ENCODE measurements at regions not wholly inside any gene's neighbourhood (a gene's known extent, or its start where the extent isn't known, plus 50 kb on each side); places are given as distances from the start of the nearest gene placed in this dataset.
"Not testable (repeated sequence)": the region's sequence is repeated elsewhere in the genome, so short reads cannot be mapped to it uniquely, and the experiment has no call there.

DNA sequence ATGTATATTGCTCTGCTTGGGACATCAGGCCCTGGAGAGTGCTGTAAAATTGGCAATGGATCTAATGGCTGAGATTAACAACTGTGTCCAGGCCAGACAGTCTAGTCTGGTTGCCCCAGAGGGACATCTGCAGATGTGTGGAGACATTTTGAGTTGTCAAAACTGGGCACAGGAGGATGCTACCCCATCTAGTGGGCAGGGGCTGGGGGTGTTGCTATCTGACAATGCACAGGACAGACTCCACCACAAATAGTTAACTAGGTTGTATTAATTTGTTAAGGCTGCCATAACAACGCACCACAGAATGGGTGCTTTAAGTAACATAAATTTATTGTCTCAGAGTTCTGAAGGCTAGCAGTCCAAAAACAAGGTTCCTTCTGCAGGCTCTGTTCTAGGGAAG lies 302.5 kb upstream of the AMIGO2 start:
- no peak for DNase-seq (ENCODE audit: low read depth in 4 of 4, low spot score in 3 of 4)

- no peak for DNase-seq (ENCODE audit: low read depth in 4 of 4, low spot score in 3 of 4)
These were observed 299.1 kb upstream of the AMIGO2 start for GRCh38 chr12:47378907-47379306.

- DNase-seq (ENCODE audit: low read depth in 4 of 4, low spot score in 3 of 4) = no peak
These were observed 298.4 kb upstream of the AMIGO2 start for GRCh38 chr12:47378222-47378582.

DNA sequence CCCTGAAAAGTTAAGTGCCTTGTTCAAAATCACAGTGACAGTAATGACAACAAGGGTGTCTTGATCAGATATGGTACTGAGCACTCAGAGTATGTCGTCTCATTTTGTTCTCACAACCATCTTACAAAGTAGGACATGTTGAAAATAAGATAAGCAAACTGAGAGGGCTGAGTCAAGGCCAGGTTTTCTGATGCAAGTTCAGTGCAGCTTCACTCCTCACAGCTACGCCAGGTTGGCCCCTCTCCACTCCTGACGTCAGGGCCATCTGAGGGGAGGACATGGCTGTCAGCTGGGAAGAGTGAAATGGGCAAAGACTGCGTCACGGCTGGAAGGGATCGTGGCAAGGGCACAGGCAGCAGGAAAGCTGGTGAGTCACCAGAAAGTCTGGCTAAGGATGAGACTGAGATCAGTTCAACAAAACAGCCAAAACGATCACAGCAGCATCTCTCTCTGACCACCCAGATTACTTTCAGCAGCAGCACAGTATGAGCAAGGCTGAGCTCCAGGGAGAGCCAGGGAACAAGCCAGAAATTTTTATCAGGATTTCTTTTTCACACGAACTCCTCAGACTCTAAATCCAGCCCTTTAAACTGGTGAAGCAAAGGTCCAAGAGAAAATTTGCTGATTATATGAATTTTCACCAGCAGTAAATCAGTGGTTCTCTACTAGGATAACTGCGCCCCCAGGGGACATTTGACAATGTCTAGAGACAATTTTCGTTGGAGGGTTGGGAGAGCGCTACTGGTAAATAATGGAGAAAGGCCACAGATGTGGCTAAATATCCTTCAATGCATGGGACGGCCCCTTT lies 297.9 kb upstream of the AMIGO2 start:
- no peak for DNase-seq (ENCODE audit: low read depth in 4 of 4, low spot score in 3 of 4)

- DNase-seq (ENCODE audit: low read depth in 4 of 4, low spot score in 3 of 4) = no peak
These were observed 297.2 kb upstream of the AMIGO2 start for GRCh38 chr12:47376927-47377326.

GRCh38 chr12:47373554-47374150 lies 293.9 kb upstream of the AMIGO2 start:
- no peak for DNase-seq (ENCODE audit: low read depth in 4 of 4, low spot score in 3 of 4)

DNA sequence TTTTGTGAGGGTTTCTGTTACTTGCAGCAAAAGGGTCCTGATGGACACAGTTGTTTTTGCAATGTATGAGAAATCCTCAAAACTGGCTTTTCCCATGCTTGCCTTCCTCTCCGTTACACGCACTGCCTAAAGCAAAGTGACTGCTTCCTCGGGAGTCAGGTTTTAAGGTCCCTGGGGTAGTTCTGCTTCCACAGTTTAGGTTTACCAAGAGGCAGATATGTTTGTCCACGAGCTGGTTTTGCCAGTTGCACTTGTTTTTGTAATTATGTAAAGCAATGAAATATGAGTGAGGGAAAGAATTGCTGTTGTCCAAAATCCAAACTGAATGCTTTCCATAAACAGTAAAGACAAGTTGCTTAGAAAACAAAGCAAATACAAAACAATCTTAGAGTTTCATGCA lies 290.7 kb upstream of the AMIGO2 start:
- DNase-seq (ENCODE audit: low read depth in 4 of 4, low spot score in 3 of 4) = no peak

- no peak for DNase-seq (ENCODE audit: low read depth in 4 of 4, low spot score in 3 of 4)
These were observed 289.3 kb upstream of the AMIGO2 start for GRCh38 chr12:47369085-47369484.

DNA sequence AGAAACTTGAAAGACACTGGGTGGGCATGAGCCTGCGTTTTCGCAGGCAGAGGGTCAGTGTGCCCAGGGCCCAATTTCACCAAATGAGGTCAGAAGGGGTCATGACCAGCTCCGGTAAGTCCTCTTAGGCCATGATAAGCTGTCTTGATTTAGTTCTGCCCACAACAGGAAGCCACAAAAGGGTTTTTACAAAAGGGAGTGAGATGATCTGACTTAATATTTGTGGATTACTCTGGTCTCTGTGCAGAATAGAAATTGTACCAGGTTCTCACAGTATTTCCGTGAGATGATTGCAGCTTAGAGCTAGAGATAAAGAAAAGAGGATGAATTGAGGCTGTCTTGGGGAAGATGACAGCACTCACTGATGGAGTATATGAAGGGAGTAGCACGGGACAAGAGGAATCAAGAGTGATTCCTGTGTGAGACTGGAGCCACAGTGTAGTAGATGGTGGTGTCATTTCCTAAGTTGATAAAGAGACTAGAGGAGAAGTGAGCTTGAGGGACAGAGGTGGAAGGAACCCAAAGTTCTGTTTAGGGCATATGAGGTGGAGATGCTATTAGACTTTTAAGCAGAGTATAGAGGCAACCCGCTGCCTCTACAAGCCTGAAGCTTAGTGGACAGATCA lies 288.3 kb upstream of the AMIGO2 start:
- no peak for DNase-seq (ENCODE audit: low read depth in 4 of 4, low spot score in 3 of 4)

GRCh38 chr12:47366579-47366978 lies 286.8 kb upstream of the AMIGO2 start:
- no peak for DNase-seq (ENCODE audit: low read depth in 4 of 4, low spot score in 3 of 4)

GRCh38 chr12:47366157-47366556 lies 286.4 kb upstream of the AMIGO2 start:
- no peak for DNase-seq (ENCODE audit: low read depth in 4 of 4, low spot score in 3 of 4)

DNA sequence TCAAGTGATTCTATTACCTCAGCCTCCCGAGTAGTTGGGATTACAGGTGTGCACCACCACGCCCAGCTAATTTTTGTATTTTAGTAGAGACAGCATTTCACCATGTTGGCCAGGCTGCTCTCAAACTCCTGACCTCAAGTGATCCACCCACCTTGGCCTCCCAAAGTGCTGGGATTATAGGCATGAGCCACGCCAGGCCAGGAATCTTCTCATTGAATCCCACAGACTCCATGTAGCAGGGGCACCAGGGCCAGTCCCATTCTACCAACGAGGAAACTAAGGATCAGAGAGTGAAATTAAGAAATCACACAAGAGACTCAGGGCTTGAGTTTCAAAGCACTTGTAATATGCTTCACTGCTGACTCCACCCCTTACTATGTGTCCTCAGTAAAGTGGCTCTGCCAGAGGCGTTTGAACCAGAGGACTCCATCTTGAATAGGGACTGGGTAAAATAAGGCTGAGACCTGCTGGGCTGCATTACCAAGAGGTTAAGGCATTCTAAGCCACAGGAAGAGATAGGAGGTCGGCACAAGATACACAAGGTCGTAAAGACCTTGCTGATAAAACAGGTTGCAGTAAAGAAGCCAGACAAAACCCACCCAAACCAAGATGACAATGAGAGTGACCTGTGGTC lies 285.8 kb upstream of the AMIGO2 start:
- DNase-seq (ENCODE audit: low read depth in 4 of 4, low spot score in 3 of 4) = not testable (repeated sequence)

- DNase-seq (ENCODE audit: low read depth in 4 of 4, low spot score in 3 of 4) = no peak
These were observed 284.5 kb upstream of the AMIGO2 start for GRCh38 chr12:47364261-47364660.

- no peak for DNase-seq (ENCODE audit: low read depth in 4 of 4, low spot score in 3 of 4)
These were observed 282.5 kb upstream of the AMIGO2 start for GRCh38 chr12:47362126-47362705.

DNA sequence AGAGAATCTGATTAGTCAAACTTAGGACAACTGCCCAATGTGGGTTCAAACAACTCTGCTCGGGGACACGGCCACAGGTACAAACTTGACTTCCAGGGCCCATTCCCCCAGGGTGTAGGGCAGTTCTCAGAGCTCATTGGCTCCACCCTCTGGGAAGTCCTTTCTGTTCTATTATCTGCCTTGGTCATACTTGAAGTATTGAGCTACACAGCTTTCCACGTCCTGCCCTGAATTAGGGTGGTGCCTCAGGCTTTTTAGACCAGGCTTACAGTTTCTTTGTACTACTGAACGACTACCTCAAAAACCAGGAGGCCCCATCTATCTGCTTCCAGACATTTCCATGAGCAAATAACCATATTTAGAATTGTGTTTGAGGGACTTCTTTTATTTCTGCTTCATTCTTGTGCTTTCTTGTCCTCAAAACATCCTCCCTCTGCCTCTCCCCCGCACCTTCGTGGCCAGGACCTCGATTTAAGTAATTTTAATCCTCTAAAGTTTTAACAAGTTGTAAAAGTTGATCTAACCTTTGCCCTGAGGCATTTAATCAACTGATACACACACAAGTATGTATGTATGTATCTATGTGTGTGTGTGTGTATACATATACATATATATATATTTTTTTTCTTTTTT lies 281.7 kb upstream of the AMIGO2 start:
- DNase-seq (ENCODE audit: low read depth in 4 of 4, low spot score in 3 of 4) = no peak

GRCh38 chr12:47360771-47361388 lies 281.1 kb upstream of the AMIGO2 start:
- no peak for DNase-seq (ENCODE audit: low read depth in 4 of 4, low spot score in 3 of 4)

DNA sequence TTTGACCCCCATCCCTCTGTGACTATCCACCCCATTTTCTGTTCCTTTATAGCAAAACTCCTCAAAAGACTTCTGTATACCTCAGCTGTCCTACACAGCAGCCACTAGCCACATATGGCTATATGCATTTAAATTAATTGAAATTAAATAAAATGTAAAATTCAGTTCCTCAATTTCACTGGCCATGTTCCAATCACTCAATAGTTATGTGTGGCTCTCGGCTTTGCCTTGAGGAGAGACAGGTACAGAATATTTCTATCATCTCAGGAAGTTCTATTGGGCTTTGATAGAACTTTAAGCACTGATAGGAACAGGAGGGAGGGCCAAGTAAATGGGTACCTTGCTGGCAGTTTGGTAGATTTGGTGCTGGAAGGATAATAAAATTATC lies 280.3 kb upstream of the AMIGO2 start:
- no peak for DNase-seq (ENCODE audit: low read depth in 4 of 4, low spot score in 3 of 4)

DNA sequence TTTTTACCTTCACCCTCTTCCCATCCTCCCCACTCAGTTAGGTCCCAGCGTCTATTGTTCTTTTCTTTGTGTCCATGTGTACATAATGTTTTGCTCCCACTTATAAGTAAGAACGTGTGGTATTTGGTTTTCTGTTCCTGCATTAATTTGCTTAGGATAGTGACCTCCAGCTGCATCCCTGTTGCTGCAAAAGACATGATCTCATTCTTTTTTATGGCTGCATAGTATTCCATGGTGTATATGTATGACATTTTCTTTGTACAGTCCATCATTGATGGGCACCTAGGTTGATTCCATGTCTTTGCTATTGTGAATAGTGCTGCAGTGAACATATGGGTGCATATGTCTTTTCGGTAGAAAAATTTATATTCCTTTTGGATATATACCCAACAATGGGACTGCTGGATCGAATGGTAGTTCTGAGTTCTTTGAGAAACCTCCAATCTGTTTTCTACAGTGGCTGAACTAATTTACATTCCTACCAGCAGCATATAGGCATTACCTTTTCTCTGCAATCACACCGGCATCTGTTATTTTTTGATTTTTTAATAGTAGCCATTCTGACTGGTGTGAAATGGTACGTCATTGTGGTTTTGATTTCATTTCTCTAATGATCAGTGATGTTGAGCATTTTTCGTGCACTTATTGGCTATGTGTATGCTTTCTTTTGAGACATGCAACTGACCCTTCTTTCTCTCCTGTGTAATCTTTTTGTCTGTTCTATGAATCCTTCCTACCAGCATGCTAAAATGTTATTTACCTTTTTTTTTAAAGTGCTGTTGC lies 279.7 kb upstream of the AMIGO2 start:
- no peak for DNase-seq (ENCODE audit: low read depth in 4 of 4, low spot score in 3 of 4)

DNA sequence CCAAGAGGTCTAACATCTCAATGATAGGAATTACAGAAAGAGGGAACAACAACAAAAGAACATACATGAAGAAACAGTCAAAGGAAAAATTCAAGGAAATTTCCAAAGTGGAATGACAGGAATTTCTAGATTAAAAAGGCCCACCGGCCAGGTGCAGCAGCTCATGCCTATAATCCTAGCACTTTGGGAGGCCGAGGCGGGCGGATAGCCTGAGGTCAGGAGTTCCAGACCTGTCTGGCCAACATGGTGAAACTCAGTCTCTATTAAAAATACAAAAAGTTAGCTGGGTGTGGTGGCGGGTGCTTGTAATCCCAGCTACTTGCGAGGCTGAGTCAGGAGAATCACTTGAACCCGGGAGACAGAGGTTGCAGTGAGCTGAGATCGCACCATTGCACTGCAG lies 277.2 kb upstream of the AMIGO2 start:
- DNase-seq (ENCODE audit: low read depth in 4 of 4, low spot score in 3 of 4) = not testable (repeated sequence)

All from right renal pelvis (tissue), 4 donors.